NT2/D1 (cell line): ENCODE measurements at regions not wholly inside any gene's neighbourhood (a gene's known extent, or its start where the extent isn't known, plus 50 kb on each side); places are given as distances from the start of the nearest gene placed in this dataset.

ENCODE experiments used
- DNase-seq: peaks from one replicate; pipeline ENCODE4 v3.0.0-alpha.2; 2011; ENCODE audit warnings: low read depth, low spot score
- H3K27me3 ChIP-seq: 2 replicates; pipeline ENCODE4 v1.6.0; 2011; ENCODE audit warnings: mild to moderate bottlenecking; ENCODE audit not compliant: insufficient read length, insufficient read depth
- H3K36me3 ChIP-seq: 2 replicates; pipeline ENCODE4 v1.6.1; 2011; ENCODE audit warnings: mild to moderate bottlenecking, low read length, mixed read lengths; ENCODE audit not compliant: insufficient read depth, insufficient read length
- H3K4me1 ChIP-seq: 2 replicates; pipeline ENCODE4 v1.5.1; 2011; ENCODE audit not compliant: insufficient read depth, insufficient read length
- H3K4me3 ChIP-seq: 2 replicates; pipeline ENCODE4 v1.5.1; 2011; ENCODE audit warnings: low read depth; ENCODE audit not compliant: insufficient read length
- H3K9ac ChIP-seq: 2 replicates; pipeline ENCODE4 v1.6.0; 2011; ENCODE audit warnings: low read depth; ENCODE audit not compliant: insufficient read length
- H3K9me3 ChIP-seq: 2 replicates; pipeline ENCODE4 v1.5.1; 2011; ENCODE audit warnings: mild to moderate bottlenecking, low read length; ENCODE audit not compliant: insufficient read depth
- SUZ12 ChIP-seq: IDR thresholded peaks from 2 replicates; pipeline ENCODE4 v1.6.1; 2011; ENCODE audit not compliant: insufficient read length, insufficient read depth; ENCODE audit errors: extremely low read depth
- YY1 ChIP-seq: IDR thresholded peaks from 2 replicates; pipeline ENCODE4 v1.6.1; 2011; ENCODE audit not compliant: insufficient read length, insufficient read depth
- ZNF274 ChIP-seq: IDR thresholded peaks from 2 replicates; pipeline ENCODE4 v1.6.1; 2011; ENCODE audit warnings: mild to moderate bottlenecking, low read depth, low read length

GRCh38 chr1:87927391-87928280 lies 599.0 kb downstream of the LMO4 start:
- Histone ChIP-seq H3K36me3 (no peaks in the 10 kb centered on the region), H3K4me3 (no peak overlapping the region), H3K9me3 (peaks cover 12% of the 10 kb centered on the region), H3K9ac (no peak overlapping the region), H3K27me3 (no peaks in the 10 kb centered on the region), H3K4me1 (no peaks in the 10 kb centered on the region)
- no peak for DNase-seq
- TF ChIP-seq SUZ12 (no peak), ZNF274 (no peak), YY1 (no peak)

- Histone ChIP-seq H3K9ac (no peak overlapping the region), H3K36me3 (no peaks in the 10 kb centered on the region), H3K4me3 (no peak overlapping the region), H3K4me1 (no peaks in the 10 kb centered on the region), H3K9me3 (peaks cover 12% of the 10 kb centered on the region), H3K27me3 (no peaks in the 10 kb centered on the region)
- no peak for TF ChIP-seq ZNF274
- TF ChIP-seq YY1: no peak
- no peak for TF ChIP-seq SUZ12
- DNase-seq: no peak
Observed at GRCh38 chr1:87928623-87929022, 599.9 kb downstream of the LMO4 start.

- no peaks in the 10 kb centered on the region for H3K36me3 ChIP-seq
- no peak for DNase-seq
- peaks cover 12% of the 10 kb centered on the region for H3K9me3 ChIP-seq
- H3K27me3 ChIP-seq: no peaks in the 10 kb centered on the region
- H3K4me3 ChIP-seq: no peak overlapping the region
- no peak for TF ChIP-seq ZNF274
- TF ChIP-seq YY1: no peak
- TF ChIP-seq SUZ12: no peak
- no peaks in the 10 kb centered on the region for H3K4me1 ChIP-seq
- H3K9ac ChIP-seq: no peak overlapping the region
Observed at GRCh38 chr1:87929906-87930305, 601.2 kb downstream of the LMO4 start.

- Histone ChIP-seq H3K36me3 (no peaks in the 10 kb centered on the region), H3K9ac (no peak overlapping the region), H3K9me3 (peaks cover 12% of the 10 kb centered on the region), H3K4me1 (no peaks in the 10 kb centered on the region), H3K27me3 (no peaks in the 10 kb centered on the region), H3K4me3 (no peak overlapping the region)
- no peak for DNase-seq
- no peak for TF ChIP-seq YY1
- no peak for TF ChIP-seq SUZ12
- no peak for TF ChIP-seq ZNF274
Observed at GRCh38 chr1:87930796-87931195, 602.1 kb downstream of the LMO4 start.

GRCh38 chr1:87933171-87933570 lies 604.5 kb downstream of the LMO4 start:
- DNase-seq: no peak
- Histone ChIP-seq H3K9ac (no peak overlapping the region), H3K27me3 (no peaks in the 10 kb centered on the region), H3K4me1 (no peaks in the 10 kb centered on the region), H3K36me3 (no peaks in the 10 kb centered on the region), H3K9me3 (peaks cover 12% of the 10 kb centered on the region), H3K4me3 (no peak overlapping the region)
- TF ChIP-seq YY1: no peak
- TF ChIP-seq SUZ12: no peak
- TF ChIP-seq ZNF274: no peak

GRCh38 chr1:87935130-87935529 lies 606.5 kb downstream of the LMO4 start:
- no peak for TF ChIP-seq SUZ12
- no peak for TF ChIP-seq YY1
- no peak for TF ChIP-seq ZNF274
- no peak for DNase-seq
- no peaks in the 10 kb centered on the region for H3K36me3 ChIP-seq
- H3K9ac ChIP-seq: no peak overlapping the region
- no peak overlapping the region for H3K4me3 ChIP-seq
- H3K4me1 ChIP-seq: no peaks in the 10 kb centered on the region
- no peaks in the 10 kb centered on the region for H3K27me3 ChIP-seq
- peaks cover 12% of the 10 kb centered on the region for H3K9me3 ChIP-seq

GRCh38 chr1:87937831-87938395 lies 609.2 kb downstream of the LMO4 start:
- H3K9me3 ChIP-seq: no peaks in the 10 kb centered on the region
- TF ChIP-seq SUZ12: no peak
- TF ChIP-seq ZNF274: no peak
- TF ChIP-seq YY1: no peak

More at GRCh38 chr1:87937831-87938395, 609.2 kb downstream of the LMO4 start:
- H3K4me3 ChIP-seq: no peak overlapping the region
- no peak overlapping the region for H3K9ac ChIP-seq
- DNase-seq: no peak
- H3K27me3 ChIP-seq: no peaks in the 10 kb centered on the region
- no peaks in the 10 kb centered on the region for H3K36me3 ChIP-seq
- H3K4me1 ChIP-seq: no peaks in the 10 kb centered on the region
